GM19395 (cell line): ENCODE measurements at regions not wholly inside any gene's neighbourhood (a gene's known extent, or its start where the extent isn't known, plus 50 kb on each side); places are given as distances from the start of the nearest gene placed in this dataset.

Experiments used
- ATAC-seq: cut with Tn5 transposase; IDR thresholded peaks from one replicate; pipeline ENCODE4 v1.9.1; 2021; ENCODE audit warnings: mild to moderate bottlenecking, moderate library complexity; ENCODE audit not compliant: unreplicated experiment

- no peak for ATAC-seq
Observed at GRCh38 chr4:123496421-123496820, 99.8 kb downstream of the SPRY1 start.

DNA sequence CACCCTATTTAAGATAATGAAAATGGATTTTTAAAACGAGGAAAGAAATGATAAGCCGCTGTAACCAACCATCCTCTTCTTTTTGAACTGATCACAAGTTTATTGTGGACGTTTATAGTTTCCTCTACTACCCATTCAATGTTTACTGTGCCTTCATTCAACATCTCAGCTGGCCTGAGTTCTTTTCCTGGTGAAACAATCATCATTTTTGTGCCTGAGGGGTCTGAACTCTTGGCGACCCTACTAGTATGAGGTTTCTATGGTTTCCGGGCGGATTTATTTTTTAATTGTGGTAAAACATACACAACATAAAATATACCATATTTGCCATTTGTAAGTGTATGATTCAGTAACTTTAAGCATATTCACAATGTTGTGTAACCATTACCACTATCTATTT, 100.7 kb downstream of the SPRY1 start:
- ATAC-seq: no peak

GRCh38 chr4:123501733-123502132, 105.1 kb downstream of the SPRY1 start:
- ATAC-seq: no peak

GRCh38 chr4:123503698-123504363, 107.2 kb downstream of the SPRY1 start:
- ATAC-seq: no peak

DNA sequence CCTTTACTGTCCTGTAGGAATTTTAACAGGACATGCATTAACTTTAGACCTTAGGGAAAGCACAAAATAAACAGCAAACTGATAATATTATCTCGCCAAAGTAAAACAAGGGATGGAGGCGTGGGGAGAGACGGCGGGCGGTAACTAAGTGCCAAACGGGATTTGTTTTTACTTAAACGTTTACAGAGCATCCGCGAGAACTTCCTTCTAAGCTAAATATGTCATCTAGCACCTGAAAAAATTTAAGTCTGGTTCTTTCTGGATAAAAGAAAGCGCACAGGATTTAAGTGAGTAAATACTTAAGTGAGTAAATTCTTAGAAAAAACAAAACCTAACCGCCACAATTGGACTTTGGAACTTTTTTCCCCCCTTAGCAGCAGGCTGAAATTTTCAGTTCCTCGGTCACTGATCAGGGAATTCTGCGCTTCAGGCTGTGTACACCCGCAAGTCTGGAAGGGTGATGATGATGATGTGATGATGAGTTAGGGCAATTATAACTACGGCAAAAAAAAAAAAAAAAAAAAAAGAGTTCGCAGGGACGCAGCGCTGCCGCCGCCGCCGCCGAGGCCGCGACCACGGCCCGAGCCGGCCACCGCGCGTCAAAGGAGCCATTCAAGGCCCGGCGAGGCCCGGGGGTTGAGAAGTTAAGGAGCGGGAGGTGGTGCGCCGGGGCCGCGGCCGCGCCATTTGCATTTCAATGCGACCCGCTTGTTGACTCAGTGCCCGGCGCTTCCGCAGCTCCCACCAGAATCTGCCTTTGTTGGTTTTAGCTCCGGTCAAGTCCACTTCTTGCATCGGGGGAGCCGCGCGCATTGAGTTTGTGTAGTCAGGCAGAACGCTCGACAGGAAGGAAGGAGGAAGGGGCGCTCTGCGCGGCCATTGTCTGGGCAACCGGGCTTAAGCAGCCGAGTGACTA, 108.8 kb downstream of the SPRY1 start:
- peak; percentile 72 for ATAC-seq

DNA sequence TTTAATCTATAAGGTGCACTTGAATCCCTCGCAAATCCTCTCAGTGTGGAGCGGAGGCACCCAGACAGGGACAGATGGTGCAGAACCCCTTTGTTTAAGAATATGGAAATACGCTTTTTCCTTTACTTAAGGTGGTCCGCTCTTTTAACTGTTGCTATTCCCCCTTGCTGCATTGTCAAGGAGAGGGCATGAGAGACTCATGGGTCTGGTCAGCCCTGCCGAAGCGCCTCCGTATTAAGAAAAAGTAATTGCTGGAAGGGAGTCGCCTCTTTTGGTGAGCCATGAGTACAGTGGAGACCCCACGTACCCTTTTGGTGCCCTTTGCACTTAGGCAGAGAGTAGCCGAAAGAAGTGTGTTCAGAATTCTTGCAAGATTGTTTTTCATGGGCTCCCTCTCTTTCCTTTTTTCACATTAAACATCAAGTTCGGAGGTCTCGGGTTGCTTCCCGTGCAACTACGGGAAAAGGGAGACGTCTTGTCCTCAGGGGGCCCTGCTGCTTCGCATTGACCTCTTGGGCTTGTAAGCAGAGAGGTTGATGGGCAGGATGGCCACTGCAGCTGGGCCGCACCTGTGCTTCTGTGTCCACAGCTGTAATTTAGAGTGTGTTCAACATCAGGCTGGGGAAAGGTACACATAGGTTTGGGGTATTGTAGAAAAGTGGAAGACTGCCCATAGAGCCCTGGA, 109.6 kb downstream of the SPRY1 start:
- ATAC-seq: no peak

GRCh38 chr4:123507376-123507775, 110.8 kb downstream of the SPRY1 start:
- ATAC-seq: no peak

DNA sequence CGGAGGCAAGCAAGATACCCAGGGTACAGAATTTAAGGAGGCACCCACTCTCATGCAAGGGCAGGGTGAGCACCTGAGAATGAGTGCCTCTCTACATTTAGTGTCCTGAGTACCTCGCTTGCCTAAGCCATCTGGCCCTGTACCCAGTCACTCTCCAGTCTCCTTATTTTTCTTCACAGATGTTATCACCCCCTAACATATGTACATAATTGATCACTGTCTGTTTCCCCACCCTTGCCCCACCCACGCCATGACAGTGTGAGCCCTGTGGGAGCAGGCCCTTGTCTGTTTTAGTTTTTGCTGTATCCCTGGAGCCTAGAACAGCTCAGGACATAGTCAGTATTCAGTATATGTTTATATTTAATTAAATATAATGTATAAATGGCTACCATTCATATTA, 113.6 kb downstream of the SPRY1 start:
- no peak for ATAC-seq

GRCh38 chr4:123510659-123511058, 114.1 kb downstream of the SPRY1 start:
- ATAC-seq: no peak

- no peak for ATAC-seq
Observed at GRCh38 chr4:123516576-123516975, 120.0 kb downstream of the SPRY1 start.

DNA sequence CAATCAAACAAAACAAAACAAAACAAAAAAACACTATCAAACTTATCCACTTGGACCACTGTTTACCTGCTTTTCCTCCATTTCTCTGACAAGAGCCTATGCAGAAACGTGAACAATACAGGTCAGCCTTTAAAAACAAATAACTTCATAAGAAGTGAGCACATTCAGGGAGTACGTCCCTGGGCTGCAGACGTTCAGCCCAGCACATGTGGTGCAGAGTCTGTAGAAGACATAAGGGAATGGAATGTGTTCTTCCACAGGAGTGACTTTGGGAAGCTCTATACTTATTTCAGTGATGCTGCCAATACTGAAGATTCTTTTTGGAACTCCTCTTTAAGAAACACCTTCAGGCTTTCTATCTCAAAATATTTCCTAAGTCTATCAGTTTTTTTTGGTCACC, 120.6 kb downstream of the SPRY1 start:
- ATAC-seq: no peak

GRCh38 chr4:123517971-123518370, 121.4 kb downstream of the SPRY1 start:
- no peak for ATAC-seq

DNA sequence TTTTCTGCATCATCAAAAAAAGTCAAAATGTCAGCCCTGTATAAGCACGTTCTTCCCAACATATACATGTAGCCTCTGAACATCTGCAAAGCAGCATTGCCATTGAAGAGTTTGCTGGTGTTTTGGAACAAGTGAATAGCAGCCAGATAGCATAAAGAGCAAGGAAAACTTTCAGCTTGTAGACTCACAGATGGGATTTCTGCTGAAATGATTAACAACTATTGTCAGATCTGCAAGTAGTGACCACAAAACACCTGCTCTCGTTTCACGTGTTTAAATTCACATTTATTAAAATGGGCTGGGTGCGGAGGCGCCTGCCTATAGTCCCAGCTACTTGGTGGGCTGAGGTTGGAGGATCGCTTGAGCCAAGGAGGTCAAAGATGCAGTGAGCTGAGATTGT, 123.7 kb downstream of the SPRY1 start:
- no peak for ATAC-seq

DNA sequence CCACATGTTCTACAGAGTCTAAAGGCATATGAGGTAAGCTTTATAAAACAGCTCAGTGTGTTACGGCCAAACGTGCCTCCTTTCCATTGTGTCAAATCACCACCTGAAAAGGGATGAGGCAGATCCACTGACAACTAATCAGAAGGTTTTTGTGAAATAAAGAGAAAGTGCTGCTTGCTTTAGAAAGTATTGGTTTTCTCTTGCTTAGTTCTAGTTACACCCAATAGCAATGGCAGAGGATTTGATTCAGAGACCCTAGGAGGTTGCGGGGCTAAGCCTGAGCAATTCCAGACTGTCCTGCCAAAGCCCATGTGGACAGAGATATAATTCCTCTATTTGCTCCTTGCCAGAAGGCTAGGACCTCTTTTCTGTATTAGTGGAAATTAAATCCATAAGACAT, 125.5 kb downstream of the SPRY1 start:
- no peak for ATAC-seq

DNA sequence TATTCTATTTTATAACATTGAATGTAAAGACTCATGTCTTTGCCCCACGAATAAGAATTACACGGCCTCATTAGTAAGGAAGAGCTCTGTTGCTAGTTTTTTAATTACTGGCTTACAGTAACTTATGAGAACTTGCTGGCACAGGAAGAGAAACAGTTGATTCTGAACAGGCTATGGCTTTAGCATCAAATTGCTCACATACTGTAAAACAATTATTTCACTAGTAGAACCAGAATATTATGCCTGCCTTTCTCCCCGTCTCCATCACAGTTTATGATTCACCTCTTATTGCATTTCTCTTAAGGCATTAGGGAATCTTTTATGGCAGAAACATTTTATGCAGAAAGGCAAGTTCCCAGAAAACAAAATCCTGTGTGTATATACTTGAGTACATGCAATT, 126.1 kb downstream of the SPRY1 start:
- no peak for ATAC-seq

- no peak for ATAC-seq
Observed at GRCh38 chr4:123524958-123525628, 128.5 kb downstream of the SPRY1 start.

DNA sequence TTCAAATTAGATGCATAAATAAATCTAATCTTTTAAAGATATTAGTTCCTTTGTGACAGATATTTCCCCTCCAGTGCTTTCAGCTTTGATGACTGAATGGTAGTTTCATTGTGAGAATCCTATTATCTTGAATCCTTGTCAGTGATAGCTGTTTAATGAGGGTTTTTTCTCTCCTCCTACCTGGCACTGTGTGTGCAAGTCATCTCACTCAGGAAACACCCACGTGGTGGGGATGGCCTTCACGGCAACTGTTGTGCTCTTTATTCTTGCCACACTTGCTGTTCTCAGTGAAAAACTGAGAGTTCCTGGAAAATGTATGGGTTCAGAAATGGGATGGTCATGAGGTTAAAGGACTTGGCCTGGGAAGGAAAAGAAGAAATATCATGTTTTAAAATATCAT, 129.9 kb downstream of the SPRY1 start:
- ATAC-seq: no peak

GRCh38 chr4:123528501-123529277, 132.1 kb downstream of the SPRY1 start:
- ATAC-seq: no peak

DNA sequence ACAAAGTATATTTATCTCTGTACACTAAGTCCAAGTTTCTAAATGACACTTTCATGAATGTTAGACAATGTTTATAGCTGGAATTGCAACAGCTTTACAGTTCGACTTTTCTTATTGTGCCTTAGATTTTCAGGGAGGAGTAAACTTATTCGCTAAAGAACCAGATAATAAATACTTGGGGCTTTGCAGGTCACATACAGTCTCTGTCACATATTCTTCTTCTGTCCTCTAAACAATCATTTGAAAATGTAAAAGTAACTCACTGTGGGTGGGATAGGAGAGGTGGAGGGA, 132.6 kb downstream of the SPRY1 start:
- ATAC-seq: no peak

GRCh38 chr4:123530357-123530756, 133.8 kb downstream of the SPRY1 start:
- ATAC-seq: no peak
